ENCODE measurements at regions not wholly inside any gene's neighbourhood (a gene's known extent, or its start where the extent isn't known, plus 50 kb on each side); places are given as distances from the start of the nearest gene placed in this dataset.

DNA sequence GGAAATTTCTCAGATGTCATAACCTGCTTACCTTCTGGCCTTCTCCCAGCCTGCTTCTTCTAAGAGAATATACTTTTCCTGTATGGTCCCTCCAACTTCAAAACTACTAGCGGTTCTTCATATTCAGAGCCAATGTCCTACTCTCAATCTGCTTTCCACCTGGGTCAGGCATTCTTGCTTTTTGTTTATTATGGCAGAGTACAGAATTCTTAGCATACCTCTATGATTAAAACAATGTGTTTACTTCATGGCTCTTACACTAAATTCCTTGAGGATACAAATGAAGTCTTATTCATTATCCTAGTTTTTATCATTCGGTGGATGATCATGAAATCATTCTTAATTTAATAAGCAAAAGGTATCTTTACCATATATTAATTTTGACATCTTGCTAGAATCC, 484.2 kb upstream of the SLITRK1 start:
- Histone ChIP-seq H3K4ac (ENCODE audit: low read depth, low read length) (no peak overlapping the region), H3K36me3 (ENCODE audit: control insufficient read depth, insufficient read depth, low read length) (no peaks in the 10 kb centered on the region), H3K4me3 (ENCODE audit: insufficient read depth, low read depth, low read length) (no peak overlapping the region), H4K5ac (ENCODE audit: low read depth, low read length) (no peak overlapping the region), H2BK15ac (ENCODE audit: low read depth, low read length) (no peak overlapping the region), H3K14ac (replicated peaks; ENCODE audit: low read depth, low read length) (no peak overlapping the region), H2BK120ac (ENCODE audit: low read depth, low read length) (no peak overlapping the region), H2AK9ac (replicated peaks; ENCODE audit: low read depth, low read length, poor library complexity) (no peak overlapping the region), H2AK5ac (ENCODE audit: low read depth, low read length) (no peak overlapping the region), H2BK5ac (ENCODE audit: low read depth, low read length, poor library complexity, severe bottlenecking) (no peak overlapping the region), H3K4me2 (ENCODE audit: low read depth, low read length) (no peak overlapping the region), H3K79me1 (ENCODE audit: low read depth in 1 of 2, low read length in 2 of 2) (no peaks in the 10 kb centered on the region), H2AFZ (replicated peaks; ENCODE audit: low read length, poor library complexity) (no peak overlapping the region), H3K27me3 (ENCODE audit: control insufficient read depth, insufficient read depth, low read length) (no peaks in the 10 kb centered on the region), H4K8ac (ENCODE audit: low read depth in 2 of 2, low read length in 2 of 2) (no peak overlapping the region), H3K23ac (ENCODE audit: low read depth, low read length) (no peak overlapping the region), H3K27ac (ENCODE audit: insufficient read depth, low read length) (no peak overlapping the region), H3K9me3 (ENCODE audit: control insufficient read depth, insufficient read depth, low read length) (no peaks in the 10 kb centered on the region), H3K18ac (ENCODE audit: low read depth, low read length) (no peak overlapping the region), H3K4me1 (ENCODE audit: control insufficient read depth, insufficient read depth, low read length) (no peaks in the 10 kb centered on the region), H4K91ac (ENCODE audit: insufficient read depth, low read depth, low read length) (no peak overlapping the region), H4K20me1 (ENCODE audit: insufficient read depth, low read length) (no peaks in the 10 kb centered on the region), H3K9ac (ENCODE audit: low read depth, low read length) (no peak overlapping the region), H3K56ac (ENCODE audit: extremely low read depth, insufficient read depth, low read length) (no peak overlapping the region), H2BK20ac (ENCODE audit: low read depth, low read length) (peak overlapping the region; percentile 61), H3K9me1 (ENCODE audit: insufficient read depth, low read length) (no peaks in the 10 kb centered on the region)
- WGBS, 2 experiments (ENCODE audit: extremely low coverage in 2 of 2, insufficient read length in 1 of 2): no CpG with 5 or more reads among the region's 2 CpGs
- CTCF ChIA-PET: no interaction called here
- dilution Hi-C loops (cut with HindIII; ENCODE audit: low sequenced_read_pairs, unreplicated experiment) (no loop called here), in situ Hi-C loops (cut with MboI; ENCODE audit: low sequenced_read_pairs) (no loop called here), intact Hi-C loops (cut with micrococcal nuclease) (no loop called here)
- TF ChIP-seq BHLHE40 (IDR thresholded peaks at IDR 0.05; ENCODE audit: low read depth, low read length) (no peak), NFE2L2 (IDR thresholded peaks at IDR 0.05; ENCODE audit: low read depth, low read length) (no peak)
- TF ChIP-seq, protein P1, sequence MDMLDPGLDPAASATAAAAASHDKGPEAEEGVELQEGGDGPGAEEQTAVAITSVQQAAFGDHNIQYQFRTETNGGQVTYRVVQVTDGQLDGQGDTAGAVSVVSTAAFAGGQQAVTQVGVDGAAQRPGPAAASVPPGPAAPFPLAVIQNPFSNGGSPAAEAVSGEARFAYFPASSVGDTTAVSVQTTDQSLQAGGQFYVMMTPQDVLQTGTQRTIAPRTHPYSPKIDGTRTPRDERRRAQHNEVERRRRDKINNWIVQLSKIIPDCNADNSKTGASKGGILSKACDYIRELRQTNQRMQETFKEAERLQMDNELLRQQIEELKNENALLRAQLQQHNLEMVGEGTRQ (IDR thresholded peaks at IDR 0.05; ENCODE audit: low read depth, low read length): no peak
- DNase-seq: peak; percentile 7
- ATAC-seq (ENCODE audit: low read depth): no peak
- BruUV-seq (replicated peaks): no TSS peak
- POLR2A ChIA-PET (ENCODE audit: unreplicated experiment): no interaction called here

All from IMR-90 (cell line).